ENCODE measurements at regions not wholly inside any gene's neighbourhood (a gene's known extent, or its start where the extent isn't known, plus 50 kb on each side); places are given as distances from the start of the nearest gene placed in this dataset.

DNA sequence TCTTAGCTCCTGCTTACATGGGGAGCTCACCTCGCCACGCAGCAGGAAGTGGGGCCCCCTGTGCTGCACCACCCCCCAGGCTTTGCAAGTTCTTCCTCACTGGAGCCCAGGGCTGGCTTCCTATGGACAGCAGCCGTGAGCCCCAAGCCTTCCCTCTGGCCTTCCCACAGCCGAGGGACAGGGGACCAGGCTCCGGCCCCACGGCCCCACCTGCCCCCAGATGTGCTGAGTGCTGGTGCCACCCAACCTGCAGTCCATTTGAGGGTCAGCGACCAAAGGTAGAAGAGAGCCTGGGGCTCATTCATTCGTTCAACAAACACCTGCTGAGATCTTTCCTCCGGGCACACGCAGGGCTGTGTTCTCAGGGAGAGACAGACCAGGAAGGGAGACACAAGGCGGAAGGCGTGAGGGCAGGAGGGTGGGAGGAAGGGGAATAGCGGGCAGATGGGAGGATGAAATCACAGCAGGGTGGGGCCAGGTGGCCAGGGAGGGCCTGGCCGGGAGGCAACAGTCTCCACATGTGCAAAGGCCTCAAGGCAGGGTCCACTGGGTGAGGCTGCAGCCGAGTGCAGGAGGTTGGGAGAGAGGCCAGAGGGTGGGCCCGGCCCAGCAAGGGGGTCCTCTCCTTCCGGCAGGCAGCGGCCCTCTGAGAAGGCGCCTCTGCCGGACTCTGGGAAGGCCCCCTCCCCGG is 100.1 kb downstream of the FOXL3 start:
- WGBS = 85% methylated on average over 21 of the region's 21 CpGs
- intact Hi-C loops (cut with DNase I) = no loop called here
- ATAC-seq = no peak
- no peaks in the 10 kb centered on the region for H3K4me1 ChIP-seq (ENCODE audit: control insufficient read depth, insufficient read depth, low read length)
- DNase-seq = peak in 2 of 3 donors; percentile 13 to 29
- H3K9me3 ChIP-seq (ENCODE audit: control insufficient read depth, low read length) = no peaks in the 10 kb centered on the region
- no peak overlapping the region for H3K4me3 ChIP-seq (ENCODE audit: low read length)
- no peaks in the 10 kb centered on the region for H3K27me3 ChIP-seq (ENCODE audit: control insufficient read depth, insufficient read depth)
- H3K27ac ChIP-seq (ENCODE audit: low read length) = no peak overlapping the region

GRCh38 chr7:390761-391410 is 100.9 kb downstream of the FOXL3 start:
- no peak overlapping the region for H3K27ac ChIP-seq (ENCODE audit: low read length)
- intact Hi-C loops (cut with DNase I) = no loop called here
- H3K4me3 ChIP-seq (ENCODE audit: low read length) = no peak overlapping the region
- H3K9me3 ChIP-seq (ENCODE audit: control insufficient read depth, low read length) = no peaks in the 10 kb centered on the region
- 86% methylated on average over 20 of the region's 20 CpGs for WGBS
- no peaks in the 10 kb centered on the region for H3K4me1 ChIP-seq (ENCODE audit: control insufficient read depth, insufficient read depth, low read length)
- peak in 2 of 3 donors; percentile 7 to 54 for DNase-seq
- peak in 1 of 2 donors; percentile 9 for ATAC-seq
- H3K27me3 ChIP-seq (ENCODE audit: control insufficient read depth, insufficient read depth) = no peaks in the 10 kb centered on the region

- peak in 1 of 3 donors; percentile 48 for DNase-seq
- WGBS = 90% methylated on average over 26 of the region's 26 CpGs
- no peaks in the 10 kb centered on the region for H3K9me3 ChIP-seq (ENCODE audit: control insufficient read depth, low read length)
- H3K4me1 ChIP-seq (ENCODE audit: control insufficient read depth, insufficient read depth, low read length) = no peaks in the 10 kb centered on the region
- no peak overlapping the region for H3K27ac ChIP-seq (ENCODE audit: low read length)
- no peak overlapping the region for H3K4me3 ChIP-seq (ENCODE audit: low read length)
- intact Hi-C loops (cut with DNase I) = no loop called here
- no peaks in the 10 kb centered on the region for H3K27me3 ChIP-seq (ENCODE audit: control insufficient read depth, insufficient read depth)
- peak; percentile 14 to 35 for ATAC-seq
These were observed 101.5 kb downstream of the FOXL3 start for GRCh38 chr7:391411-391951.

GRCh38 chr7:391961-392524 is 102.1 kb downstream of the FOXL3 start:
- intact Hi-C loops (cut with DNase I) = no loop called here
- peak in 1 of 3 donors; percentile 23 for DNase-seq
- ATAC-seq = no peak
- Histone ChIP-seq H3K4me3 (ENCODE audit: low read length) (no peak overlapping the region), H3K27me3 (ENCODE audit: control insufficient read depth, insufficient read depth) (no peaks in the 10 kb centered on the region), H3K9me3 (ENCODE audit: control insufficient read depth, low read length) (no peaks in the 10 kb centered on the region), H3K27ac (ENCODE audit: low read length) (no peak overlapping the region), H3K4me1 (ENCODE audit: control insufficient read depth, insufficient read depth, low read length) (no peaks in the 10 kb centered on the region)
- 91% methylated on average over 25 of the region's 25 CpGs for WGBS

- Histone ChIP-seq H3K4me3 (ENCODE audit: low read length) (no peak overlapping the region), H3K27ac (ENCODE audit: low read length) (no peak overlapping the region), H3K27me3 (ENCODE audit: control insufficient read depth, insufficient read depth) (no peaks in the 10 kb centered on the region), H3K9me3 (ENCODE audit: control insufficient read depth, low read length) (no peaks in the 10 kb centered on the region), H3K4me1 (ENCODE audit: control insufficient read depth, insufficient read depth, low read length) (no peaks in the 10 kb centered on the region)
- ATAC-seq (no peak), DNase-seq (no peak)
- WGBS = 87% methylated on average over 3 of the region's 3 CpGs
- intact Hi-C loops (cut with DNase I) = no loop called here
These were observed 102.9 kb downstream of the FOXL3 start for GRCh38 chr7:392822-393221.

GRCh38 chr7:395643-396042 is 105.7 kb downstream of the FOXL3 start:
- intact Hi-C loops (cut with DNase I) = no loop called here
- no peaks in the 10 kb centered on the region for H3K27me3 ChIP-seq (ENCODE audit: control insufficient read depth, insufficient read depth)
- H3K9me3 ChIP-seq (ENCODE audit: control insufficient read depth, low read length) = peaks cover 4% of the 10 kb centered on the region
- H3K4me3 ChIP-seq (ENCODE audit: low read length) = no peak overlapping the region
- H3K4me1 ChIP-seq (ENCODE audit: control insufficient read depth, insufficient read depth, low read length) = no peaks in the 10 kb centered on the region
- ATAC-seq = no peak
- no peak overlapping the region for H3K27ac ChIP-seq (ENCODE audit: low read length)
- DNase-seq = no peak

DNA sequence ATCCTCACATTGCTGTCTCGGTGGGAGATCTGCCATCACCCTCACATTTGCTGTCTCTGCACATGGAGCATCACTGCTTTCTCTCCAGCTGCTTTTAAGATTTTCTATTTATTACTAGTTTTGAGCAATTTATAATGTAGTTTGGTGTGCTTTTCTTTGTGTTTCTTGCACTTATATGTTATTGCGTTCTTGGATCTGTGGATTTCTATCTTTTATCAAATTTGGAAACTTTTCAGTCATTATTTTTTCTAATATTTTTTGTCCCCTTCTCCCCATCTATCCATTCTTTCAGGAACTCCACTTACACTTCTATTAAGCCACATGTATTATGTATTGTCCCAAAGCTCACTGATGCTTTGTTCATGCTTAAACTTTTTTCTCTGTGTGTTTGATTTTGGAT is 108.9 kb downstream of the FOXL3 start:
- intact Hi-C loops (cut with DNase I) = no loop called here

GRCh38 chr7:400901-401485 is 111.0 kb downstream of the FOXL3 start:
- DNase-seq (peak in 1 of 3 donors; percentile 26), ATAC-seq (no peak)
- H3K9me3 ChIP-seq (ENCODE audit: control insufficient read depth, low read length) = peaks cover 4% of the 10 kb centered on the region
- H3K4me3 ChIP-seq (ENCODE audit: low read length) = no peak overlapping the region
- WGBS = 85% methylated on average over 9 of the region's 9 CpGs
- H3K27me3 ChIP-seq (ENCODE audit: control insufficient read depth, insufficient read depth) = no peaks in the 10 kb centered on the region
- H3K27ac ChIP-seq (ENCODE audit: low read length) = no peak overlapping the region
- H3K4me1 ChIP-seq (ENCODE audit: control insufficient read depth, insufficient read depth, low read length) = no peaks in the 10 kb centered on the region
- intact Hi-C loops (cut with DNase I) = no loop called here

More for the DNA sequence above, 108.9 kb downstream of the FOXL3 start:
- ATAC-seq (no peak), DNase-seq (no peak)
- Histone ChIP-seq H3K9me3 (ENCODE audit: control insufficient read depth, low read length) (peaks cover 4% of the 10 kb centered on the region), H3K27ac (ENCODE audit: low read length) (no peak overlapping the region), H3K4me3 (ENCODE audit: low read length) (no peak overlapping the region), H3K27me3 (ENCODE audit: control insufficient read depth, insufficient read depth) (no peaks in the 10 kb centered on the region), H3K4me1 (ENCODE audit: control insufficient read depth, insufficient read depth, low read length) (no peaks in the 10 kb centered on the region)
- 87% methylated on average over 2 of the region's 2 CpGs for WGBS

DNA sequence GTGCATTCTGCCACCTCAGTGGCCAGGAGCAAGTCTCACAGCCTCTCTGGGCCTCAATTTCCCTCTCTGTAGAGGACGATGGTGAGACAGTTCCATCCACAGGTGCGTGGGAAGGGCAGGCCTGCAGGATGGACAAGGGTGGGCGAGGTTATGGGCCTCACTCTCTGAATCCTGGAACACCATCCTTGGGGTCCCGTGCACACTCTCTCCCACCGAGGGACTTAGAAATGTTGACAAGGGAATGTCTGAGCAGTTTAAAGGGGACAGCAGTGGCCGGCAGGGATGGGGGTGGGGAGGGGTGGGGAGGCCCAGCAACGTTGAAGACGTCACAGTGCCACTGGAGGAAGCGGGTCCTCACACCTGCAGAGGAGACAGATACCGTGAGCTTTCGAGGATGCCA is 111.5 kb downstream of the FOXL3 start:
- Histone ChIP-seq H3K27ac (ENCODE audit: low read length) (no peak overlapping the region), H3K4me3 (ENCODE audit: low read length) (no peak overlapping the region), H3K9me3 (ENCODE audit: control insufficient read depth, low read length) (peaks cover 4% of the 10 kb centered on the region), H3K27me3 (ENCODE audit: control insufficient read depth, insufficient read depth) (no peaks in the 10 kb centered on the region), H3K4me1 (ENCODE audit: control insufficient read depth, insufficient read depth, low read length) (no peaks in the 10 kb centered on the region)
- no peak for DNase-seq
- WGBS = 91% methylated on average over 11 of the region's 11 CpGs
- intact Hi-C loops (cut with DNase I) = no loop called here
- ATAC-seq = no peak

DNA sequence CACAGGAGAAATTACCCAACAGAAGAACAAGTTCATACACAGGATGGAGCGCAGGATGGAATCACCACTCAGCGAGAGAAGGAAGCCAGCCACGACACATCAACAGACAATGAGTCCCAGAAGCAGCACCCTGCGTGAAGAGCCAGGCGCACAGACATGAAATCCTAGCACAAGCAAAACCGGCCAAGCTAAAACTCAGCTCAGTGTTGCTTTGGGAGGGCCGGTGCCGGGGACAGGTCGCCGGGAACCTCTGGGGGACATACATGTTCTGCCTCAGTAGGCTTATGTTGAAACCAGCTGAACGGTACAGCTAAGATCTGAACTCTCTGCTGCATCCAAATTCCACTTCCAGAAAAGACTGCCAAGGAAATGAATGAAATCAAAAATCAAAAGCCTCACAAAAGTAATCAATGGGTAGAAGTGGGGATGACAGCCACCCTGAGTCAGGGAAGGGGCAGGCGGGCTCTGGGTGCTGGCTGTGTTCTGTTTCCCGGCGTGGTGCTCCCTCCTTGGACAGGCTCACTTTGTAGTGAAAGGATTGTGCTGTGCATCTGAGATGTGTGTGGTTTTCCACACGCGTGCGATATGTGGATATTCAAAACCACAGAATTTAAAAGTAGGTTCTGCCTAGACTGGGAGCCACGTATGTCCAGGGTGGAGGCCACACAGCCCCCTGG is 114.7 kb downstream of the PDGFA start:
- Histone ChIP-seq H3K27me3 (ENCODE audit: control insufficient read depth, insufficient read depth) (no peaks in the 10 kb centered on the region), H3K27ac (ENCODE audit: low read length) (no peak overlapping the region), H3K9me3 (ENCODE audit: control insufficient read depth, low read length) (no peaks in the 10 kb centered on the region), H3K4me3 (ENCODE audit: low read length) (no peak overlapping the region), H3K4me1 (ENCODE audit: control insufficient read depth, insufficient read depth, low read length) (no peaks in the 10 kb centered on the region)
- WGBS = 87% methylated on average over 18 of the region's 18 CpGs
- no peak for DNase-seq
- no peak for ATAC-seq
- intact Hi-C loops (cut with DNase I) = no loop called here

All from right cardiac atrium (tissue), 5 donors.